WERI-Rb-1 (cell line): ENCODE measurements at regions not wholly inside any gene's neighbourhood (a gene's known extent, or its start where the extent isn't known, plus 50 kb on each side); places are given as distances from the start of the nearest gene placed in this dataset.
A peak's percentile ranks its signal among the peaks of the same experiment; 100 is the strongest.
"Not testable (repeated sequence)": the region's sequence is repeated elsewhere in the genome, so short reads cannot be mapped to it uniquely, and the experiment has no call there.

ENCODE experiments used
- DNase-seq: peaks from one replicate; pipeline ENCODE4 v3.0.0-alpha.2; 2020
- H3K27ac ChIP-seq: fragments of 250-450 bp; sonication (Bioruptor Pico); 2 replicates; pipeline ENCODE4 v1.5.1; 2020; ENCODE audit warnings: mild to moderate bottlenecking, moderate library complexity
- H3K27me3 ChIP-seq: fragments of 250-450 bp; sonication (Bioruptor Pico); 2 replicates; pipeline ENCODE4 v1.5.1; 2021; ENCODE audit warnings: mild to moderate bottlenecking, low read depth, moderate library complexity; ENCODE audit not compliant: insufficient read depth, severe bottlenecking
- H3K36me3 ChIP-seq: fragments of 250-450 bp; sonication (Bioruptor Pico); 2 replicates; pipeline ENCODE4 v1.5.1; 2020; ENCODE audit warnings: mild to moderate bottlenecking, moderate library complexity
- H3K4me3 ChIP-seq: 2 replicates; pipeline ENCODE4 v1.5.1; 2011; ENCODE audit warnings: low read depth, mild to moderate bottlenecking, control low read depth, low read length
- H3K9me3 ChIP-seq: fragments of 250-450 bp; sonication (Bioruptor Pico); 2 replicates; pipeline ENCODE4 v1.5.1; 2021; ENCODE audit warnings: mild to moderate bottlenecking, moderate library complexity; ENCODE audit not compliant: severe bottlenecking
- CTCF ChIP-seq: IDR thresholded peaks from 2 replicates; pipeline ENCODE4 v1.5.1; 2011; ENCODE audit warnings: low read depth, mild to moderate bottlenecking, control low read depth, inconsistent platforms, low read length

DNA sequence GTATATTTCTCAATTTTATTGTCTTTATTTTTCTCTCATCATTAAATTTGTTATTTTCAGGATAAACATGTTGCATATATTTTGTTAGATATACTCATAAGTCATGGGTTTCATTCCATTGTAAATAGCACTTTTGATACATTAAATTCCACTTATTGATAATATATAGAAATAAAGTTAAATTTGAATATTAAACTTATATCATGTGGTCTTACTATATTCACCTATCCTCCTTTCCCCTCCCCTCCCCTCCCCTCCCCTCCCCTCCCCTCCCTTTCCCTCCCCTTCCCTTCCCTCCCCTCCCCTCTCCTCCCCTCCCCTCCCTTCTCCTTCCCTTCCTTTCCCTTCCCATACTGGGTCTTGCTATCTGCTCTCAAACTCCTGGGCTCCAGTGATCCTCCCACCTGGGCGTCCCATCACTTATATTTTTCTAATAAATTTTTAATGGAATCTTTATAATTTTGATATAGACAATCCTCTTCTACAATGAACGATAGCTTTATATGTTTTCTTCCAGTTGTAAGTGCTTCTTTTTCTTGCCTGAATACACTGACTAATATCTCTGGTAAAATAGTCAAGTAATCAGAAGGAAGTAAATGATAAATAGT is 692.4 kb downstream of the C6orf118 start:
- H3K27me3 ChIP-seq, result no peaks in the 10 kb centered on the region
- no peak overlapping the region for H3K4me3 ChIP-seq
- TF ChIP-seq CTCF, result no peak
- DNase-seq, result no peak
- H3K9me3 ChIP-seq, result no peaks in the 10 kb centered on the region
- no peak overlapping the region for H3K27ac ChIP-seq
- H3K36me3 ChIP-seq, result no peaks in the 10 kb centered on the region

DNA sequence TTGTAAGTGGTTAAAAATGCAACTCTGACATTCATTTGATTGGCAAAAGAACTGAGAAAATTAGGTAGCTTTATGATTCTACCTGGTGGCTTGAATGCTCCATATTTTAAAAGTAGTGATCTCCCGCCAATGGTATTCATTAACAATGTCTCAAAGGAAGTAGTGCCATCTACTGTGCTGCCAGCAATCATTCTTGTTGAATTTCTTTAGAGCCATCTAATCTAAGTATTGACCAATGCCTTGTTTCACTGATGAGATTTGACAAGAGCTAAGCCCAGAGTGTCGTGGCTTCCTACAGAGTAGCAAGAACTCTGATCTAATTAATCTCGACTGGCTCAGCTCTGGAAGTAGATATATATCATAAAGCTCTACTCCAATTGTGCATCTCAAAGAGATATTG is 696.7 kb downstream of the C6orf118 start:
- H3K36me3 ChIP-seq, result no peaks in the 10 kb centered on the region
- H3K4me3 ChIP-seq, result no peak overlapping the region
- TF ChIP-seq CTCF, result no peak
- H3K27ac ChIP-seq, result no peak overlapping the region
- DNase-seq, result peak; percentile 42
- H3K9me3 ChIP-seq, result no peaks in the 10 kb centered on the region
- no peaks in the 10 kb centered on the region for H3K27me3 ChIP-seq

DNA sequence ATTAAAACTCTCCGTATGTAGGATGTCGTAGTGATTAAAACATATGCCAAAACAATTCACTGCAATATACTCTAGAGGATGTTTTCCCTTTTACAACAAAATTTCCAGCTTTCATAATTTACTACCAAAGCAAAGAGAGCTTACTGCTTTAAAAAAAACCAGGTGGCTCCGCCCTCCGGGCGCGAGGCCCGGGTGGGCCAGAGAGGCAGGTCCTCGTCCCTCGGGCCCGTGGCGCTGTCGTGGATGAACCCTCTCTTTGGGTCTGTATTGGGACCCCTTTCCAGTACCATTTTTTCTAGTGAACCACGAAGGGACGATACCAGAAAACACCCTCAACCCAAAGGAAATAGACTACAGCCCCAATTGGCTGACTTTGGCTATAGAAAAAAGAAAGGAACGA is 698.5 kb downstream of the C6orf118 start:
- not testable (repeated sequence) for DNase-seq, H3K27ac ChIP-seq, H3K36me3 ChIP-seq, H3K9me3 ChIP-seq, H3K27me3 ChIP-seq, H3K4me3 ChIP-seq

DNA sequence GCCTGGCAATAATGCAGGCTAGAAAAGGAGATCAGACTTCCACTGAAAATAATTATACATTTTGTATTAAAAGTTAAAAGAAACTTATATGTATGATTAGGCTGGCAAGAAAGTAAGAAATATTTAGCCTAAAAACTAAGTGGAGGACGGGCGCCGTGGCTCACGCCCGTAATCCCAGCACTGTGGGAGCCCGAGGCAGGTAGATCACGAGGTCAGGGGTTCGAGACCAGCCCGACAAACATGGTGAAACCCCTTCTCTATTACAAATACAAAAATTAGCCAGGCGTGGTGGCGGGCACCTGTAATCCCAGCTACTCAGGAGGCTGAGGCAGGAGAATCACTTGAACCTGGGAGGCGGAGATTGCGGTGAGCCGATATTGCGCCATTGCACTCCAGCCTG is 707.0 kb downstream of the C6orf118 start:
- H3K36me3 ChIP-seq, H3K27me3 ChIP-seq, H3K9me3 ChIP-seq, H3K4me3 ChIP-seq, DNase-seq, H3K27ac ChIP-seq: not testable (repeated sequence)

DNA sequence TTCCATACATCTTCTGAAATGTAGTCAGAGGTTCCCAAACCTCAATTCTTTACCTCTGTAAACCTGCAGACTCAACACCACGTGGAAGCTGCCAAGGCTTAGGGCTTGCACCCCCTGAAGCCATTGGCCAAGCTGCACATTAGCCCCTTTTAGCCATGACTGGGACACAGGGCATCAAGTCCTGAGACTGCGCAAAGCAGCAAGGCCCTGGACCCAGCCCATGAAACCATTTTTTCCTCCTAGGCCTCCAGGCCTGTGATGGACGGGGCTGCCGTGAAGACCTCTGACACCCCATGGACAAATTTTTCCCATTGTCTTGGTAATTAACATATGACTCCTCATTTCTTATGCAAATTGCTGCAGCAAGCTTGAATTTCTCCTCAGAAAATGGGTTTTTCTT is 727.8 kb downstream of the C6orf118 start:
- no peaks in the 10 kb centered on the region for H3K27me3 ChIP-seq
- no peak for TF ChIP-seq CTCF
- DNase-seq, result no peak

DNA sequence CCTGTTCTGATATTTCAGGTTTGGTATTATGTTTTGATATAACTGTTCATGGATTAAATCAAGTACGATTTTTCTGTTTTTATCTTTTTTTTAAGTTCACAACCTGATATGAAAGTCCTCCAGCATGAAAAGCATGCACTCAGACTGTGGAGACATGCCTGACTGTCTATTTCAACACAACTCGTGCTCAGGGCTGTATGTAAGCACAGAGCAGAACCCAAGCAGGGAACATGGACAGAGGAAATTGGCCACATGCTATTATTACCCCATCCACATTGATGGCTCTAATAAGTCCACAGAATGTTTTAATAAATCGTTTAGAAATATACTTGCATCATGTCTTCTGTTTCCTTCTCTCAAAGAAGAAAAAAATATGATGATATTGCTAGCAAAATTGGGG is 730.4 kb downstream of the C6orf118 start:
- no peaks in the 10 kb centered on the region for H3K36me3 ChIP-seq
- peaks cover 2% of the 10 kb centered on the region for H3K9me3 ChIP-seq
- no peaks in the 10 kb centered on the region for H3K27me3 ChIP-seq
- TF ChIP-seq CTCF, result no peak
- no peak for DNase-seq
- no peak overlapping the region for H3K4me3 ChIP-seq
- H3K27ac ChIP-seq, result no peak overlapping the region

More for the DNA sequence above, 727.8 kb downstream of the C6orf118 start:
- no peaks in the 10 kb centered on the region for H3K36me3 ChIP-seq
- H3K4me3 ChIP-seq, result no peak overlapping the region
- no peak overlapping the region for H3K27ac ChIP-seq
- H3K9me3 ChIP-seq, result no peaks in the 10 kb centered on the region

DNA sequence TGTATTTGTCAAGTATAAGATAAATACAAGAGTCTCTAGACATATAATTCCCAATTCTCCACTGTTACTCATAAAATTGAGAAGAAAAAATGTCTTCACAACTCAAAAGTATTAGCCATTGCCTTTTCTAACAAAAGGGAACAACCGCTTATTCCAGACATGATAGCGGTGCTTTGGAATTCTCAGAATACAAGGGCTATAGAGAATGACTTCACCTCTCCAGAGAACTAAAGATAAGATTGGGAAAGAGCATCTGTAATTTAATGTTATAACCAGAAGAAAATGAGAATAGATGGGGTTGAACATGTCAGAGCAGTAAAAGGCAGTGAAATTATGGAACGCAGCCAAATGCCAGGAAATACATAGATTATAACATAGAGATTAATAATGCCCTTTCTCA is 730.8 kb downstream of the C6orf118 start:
- Histone ChIP-seq H3K36me3 (no peaks in the 10 kb centered on the region), H3K27me3 (no peaks in the 10 kb centered on the region), H3K4me3 (no peak overlapping the region), H3K27ac (no peak overlapping the region), H3K9me3 (peaks cover 3% of the 10 kb centered on the region)
- no peak for TF ChIP-seq CTCF
- DNase-seq, result no peak
